GM21717 (cell line): ENCODE measurements at regions not wholly inside any gene's neighbourhood (a gene's known extent, or its start where the extent isn't known, plus 50 kb on each side); places are given as distances from the start of the nearest gene placed in this dataset.

Experiments
- ATAC-seq: cut with Tn5 transposase; IDR thresholded peaks from one replicate; pipeline ENCODE4 v1.9.1; 2021; ENCODE audit warnings: mild to moderate bottlenecking, moderate library complexity; ENCODE audit not compliant: unreplicated experiment

DNA sequence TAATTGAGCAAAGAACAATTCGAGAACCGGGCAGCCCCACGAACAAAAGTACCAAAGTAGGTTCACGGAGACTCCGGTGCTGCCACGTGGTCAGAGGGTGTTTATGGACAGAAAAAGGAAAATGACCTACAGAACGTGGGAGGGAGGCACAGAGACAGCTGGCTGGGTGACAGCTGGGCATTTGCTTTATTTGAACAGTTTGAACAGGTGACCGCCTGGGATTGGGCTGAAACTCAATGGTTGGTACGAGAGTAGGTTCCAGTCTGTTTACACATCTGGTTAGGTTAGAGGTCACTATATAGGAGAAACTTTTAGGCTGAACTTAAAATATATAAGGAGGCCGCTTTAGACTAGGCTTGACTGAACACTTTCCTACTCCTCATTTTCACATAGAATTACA, 50.6 kb upstream of the CELF2 start:
- no peak for ATAC-seq

DNA sequence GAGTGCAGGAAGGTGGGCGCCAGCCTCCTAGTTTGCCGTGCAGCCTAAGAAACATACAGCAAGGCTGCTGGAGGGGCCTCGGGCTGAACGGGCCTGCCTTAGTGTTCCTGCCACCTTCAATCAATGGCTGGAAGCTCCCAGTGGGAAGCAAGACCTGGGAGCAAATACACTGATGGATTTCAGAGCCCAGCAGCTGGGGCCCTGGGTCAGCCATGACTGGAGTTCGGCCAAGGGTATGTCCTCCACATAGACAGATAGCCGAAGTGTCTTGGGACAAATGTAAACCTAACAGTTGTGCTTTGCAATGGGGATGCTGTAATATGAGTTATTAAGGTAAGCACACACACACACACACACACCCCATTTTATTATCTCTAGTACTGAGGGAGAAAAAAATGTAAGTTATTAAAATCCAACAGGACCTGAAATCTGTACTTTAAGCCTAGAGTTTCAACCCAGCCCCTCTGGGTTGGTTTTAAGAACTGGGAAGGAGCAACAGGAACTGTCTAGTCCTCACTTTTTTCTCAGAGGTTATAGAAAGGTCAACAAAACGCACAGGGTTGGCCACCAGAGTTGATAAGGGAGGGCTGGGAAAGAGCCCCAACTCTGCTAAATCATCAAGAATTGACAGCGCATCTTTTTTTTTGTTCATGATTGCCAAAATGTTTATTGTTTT, 50.0 kb upstream of the CELF2 start:
- no peak for ATAC-seq
